H1 (cell line): ENCODE measurements at regions not wholly inside any gene's neighbourhood (a gene's known extent, or its start where the extent isn't known, plus 50 kb on each side); places are given as distances from the start of the nearest gene placed in this dataset.

Experiments used
- CTCF ChIA-PET: fragments of 300-600 bp; sonication (Branson Sonifier 250); formaldehyde crosslinking; loops from one replicate; lab custom pipeline; 2021; ENCODE audit not compliant: partially characterized antibody; lab: Charles Lee
- POLR2A ChIA-PET: fragments of 300-600 bp; sonication (Branson Sonifier 250); formaldehyde crosslinking; loops from one replicate; lab custom pipeline; 2021; ENCODE audit warnings: inconsistent platforms; ENCODE audit not compliant: partially characterized antibody; lab: Charles Lee
- DNase-seq, 2 experiments: peaks; one replicate each; pipeline versions ENCODE4 v3.0.0 to v3.0.0-alpha.2; 2010 to 2022; ENCODE audit warnings: low spot score in 2 of 2, low read depth in 1 of 2, mixed read lengths in 1 of 2
- FAIRE-seq: peaks from 2 replicates; lab custom pipeline; 2011; peaks lifted over from hg19 to GRCh38; lab: Jason Lieb, UNC
- H2AFZ ChIP-seq: 2 replicates; pipeline ENCODE4 v1.8.1; 2012; ENCODE audit warnings: low read length, inconsistent platforms
- H2AK5ac ChIP-seq: 2 replicates; pipeline ENCODE4 v1.6.1; 2013; ENCODE audit warnings: low read depth, low read length
- H2BK120ac ChIP-seq: replicated peaks from 2 replicates; pipeline ENCODE3; 2013; ENCODE audit warnings: low read depth, low read length, inconsistent platforms
- H2BK12ac ChIP-seq: 2 replicates; pipeline ENCODE4 v1.6.1; 2013; ENCODE audit warnings: low read depth, low read length
- H2BK15ac ChIP-seq: 2 replicates; pipeline ENCODE4 v1.6.1; 2013; ENCODE audit warnings: low read length
- H2BK20ac ChIP-seq: 2 replicates; pipeline ENCODE4 v1.6.1; 2013; ENCODE audit warnings: low read length
- H2BK5ac ChIP-seq: 2 replicates; pipeline ENCODE4 v1.6.1; 2013; ENCODE audit warnings: low read depth, low read length
- H3K14ac ChIP-seq: 2 replicates; pipeline ENCODE4 v1.6.1; 2013; ENCODE audit warnings: inconsistent platforms; ENCODE audit not compliant: insufficient read length
- H3K18ac ChIP-seq: 2 replicates; pipeline ENCODE4 v1.6.1; 2013; ENCODE audit warnings: low read length; ENCODE audit errors: extremely low read depth
- H3K23ac ChIP-seq: 2 replicates; pipeline ENCODE4 v1.6.1; 2013; ENCODE audit warnings: inconsistent platforms; ENCODE audit not compliant: insufficient read length
- H3K23me2 ChIP-seq: 2 replicates; pipeline ENCODE4 v1.6.1; 2013; ENCODE audit warnings: low read depth, low read length
- H3K27ac ChIP-seq: 2 replicates; pipeline ENCODE4 v1.6.1; 2011; ENCODE audit warnings: low read depth, low read length, inconsistent platforms
- H3K27me3 ChIP-seq, 4 experiments: replicated peaks in 1 of 4; 1 replicate in 1 of 4; 2 replicates in 3 of 4; pipeline versions ENCODE4 v1.6.1 to v1.8.1; 2011 to 2013; ENCODE audit warnings: low read length in 3 of 4, mild to moderate bottlenecking in 3 of 4, inconsistent platforms in 2 of 4, mixed read lengths in 2 of 4, moderate library complexity in 1 of 4; ENCODE audit not compliant: control insufficient read depth in 3 of 4, insufficient read depth in 3 of 4; ENCODE audit errors: extremely low read depth in 1 of 4
- H3K36me3 ChIP-seq, 4 experiments: 2 replicates each; pipeline versions ENCODE4 v1.6.1 to v1.8.1; 2011 to 2013; ENCODE audit warnings: mild to moderate bottlenecking in 4 of 4, low read length in 3 of 4, moderate library complexity in 2 of 4, control low read depth in 1 of 4, inconsistent platforms in 1 of 4; ENCODE audit not compliant: insufficient read depth in 4 of 4, control insufficient read depth in 2 of 4
- H3K4ac ChIP-seq: replicated peaks from 2 replicates; pipeline ENCODE3; 2013; ENCODE audit warnings: low read length, low read depth, mixed read lengths, inconsistent platforms; ENCODE audit not compliant: insufficient read length
- H3K4me1 ChIP-seq, 4 experiments: replicated peaks in 1 of 4; 1 replicate in 1 of 4; 2 replicates in 3 of 4; pipeline versions ENCODE4 v1.6.1 to v1.8.1; 2011 to 2013; ENCODE audit warnings: low read length in 3 of 4, inconsistent platforms in 2 of 4, mixed read lengths in 1 of 4; ENCODE audit not compliant: insufficient read depth in 4 of 4, control insufficient read depth in 3 of 4
- H3K4me2 ChIP-seq, 2 experiments: 2 replicates each; pipeline versions ENCODE4 v1.6.1 to v1.8.1; 2011 to 2013; ENCODE audit warnings: low read depth in 2 of 2, low read length in 2 of 2, control low read depth in 1 of 2, inconsistent platforms in 1 of 2, mild to moderate bottlenecking in 1 of 2; ENCODE audit not compliant: insufficient read depth in 1 of 2
- H3K4me3 ChIP-seq, 4 experiments: fragments of 200-600, 300-600 bp in 1 of 4; sonication (generic), shearing (Covaris generic), sonication (Bioruptor Twin) in 1 of 4; 2 replicates each; pipeline versions ENCODE4 v1.5.1 to v1.8.1; 2011 to 2016; ENCODE audit warnings: low read length in 4 of 4, low read depth in 3 of 4, control low read depth in 2 of 4, inconsistent platforms in 2 of 4, mild to moderate bottlenecking in 2 of 4, mixed read lengths in 1 of 4, moderate library complexity in 1 of 4; ENCODE audit not compliant: insufficient read depth in 2 of 4; ENCODE audit errors: extremely low read depth in 1 of 4
- H3K56ac ChIP-seq: replicated peaks from 2 replicates; pipeline ENCODE3; 2013; ENCODE audit warnings: low read depth, mild to moderate bottlenecking, mixed read lengths, low read length, inconsistent platforms; ENCODE audit not compliant: insufficient read length
- H3K79me1 ChIP-seq: 2 replicates; pipeline ENCODE4 v1.6.1; 2013; ENCODE audit warnings: low read depth, low read length, control low read depth
- H3K79me2 ChIP-seq, 2 experiments: 2 replicates each; pipeline versions ENCODE4 v1.6.1 to v1.8.1; 2012 to 2013; ENCODE audit warnings: low read length in 2 of 2, mild to moderate bottlenecking in 2 of 2, inconsistent platforms in 1 of 2; ENCODE audit not compliant: insufficient read depth in 2 of 2, control insufficient read depth in 1 of 2
- H3K9ac ChIP-seq, 4 experiments: replicated peaks in 1 of 4; 1 replicate in 1 of 4; 2 replicates in 3 of 4; pipeline versions ENCODE4 v1.6.1 to v1.8.1; 2011 to 2013; ENCODE audit warnings: low read depth in 3 of 4, low read length in 3 of 4, control low read depth in 2 of 4, mild to moderate bottlenecking in 2 of 4, moderate library complexity in 2 of 4, inconsistent platforms in 1 of 4; ENCODE audit errors: extremely low read depth in 1 of 4
- H3K9me3 ChIP-seq, 2 experiments: 2 replicates each; pipeline versions ENCODE4 v1.6.1 to v1.8.1; 2012 to 2013; ENCODE audit warnings: mild to moderate bottlenecking in 2 of 2, moderate library complexity in 2 of 2, control low read depth in 1 of 2, inconsistent platforms in 1 of 2, low read depth in 1 of 2, low read length in 1 of 2, mixed read lengths in 1 of 2; ENCODE audit not compliant: insufficient read depth in 2 of 2
- H4K20me1 ChIP-seq, 2 experiments: replicated peaks in 1 of 2; 2 replicates each; pipeline versions ENCODE3 to v1.8.1; 2011 to 2013; ENCODE audit warnings: inconsistent platforms in 2 of 2, low read length in 2 of 2, mild to moderate bottlenecking in 1 of 2; ENCODE audit not compliant: insufficient read depth in 2 of 2, control insufficient read depth in 1 of 2
- H4K5ac ChIP-seq: 2 replicates; pipeline ENCODE4 v1.6.1; 2013; ENCODE audit warnings: low read length, low read depth, mixed read lengths, inconsistent platforms; ENCODE audit not compliant: insufficient read length
- H4K8ac ChIP-seq: 2 replicates; pipeline ENCODE4 v1.8.0; 2013; ENCODE audit warnings: mild to moderate bottlenecking, moderate library complexity, low read length, inconsistent platforms; ENCODE audit not compliant: insufficient read depth; ENCODE audit errors: extremely low read depth
- H4K91ac ChIP-seq: replicated peaks from 2 replicates; pipeline ENCODE3; 2013; ENCODE audit warnings: low read length, mixed read lengths, inconsistent platforms; ENCODE audit not compliant: insufficient read length
- ATF3 ChIP-seq: IDR thresholded peaks from 2 replicates; pipeline ENCODE4 v1.6.1; 2011; ENCODE audit warnings: low read depth, mild to moderate bottlenecking, low read length; ENCODE audit not compliant: insufficient read depth
- CTCF ChIP-seq, 3 experiments: IDR thresholded peaks; 1 replicate in 2 of 3; 2 replicates in 1 of 3; pipeline versions ENCODE4 v1.5.1 to v1.6.1; 2011; ENCODE audit warnings: low read length in 3 of 3, mild to moderate bottlenecking in 3 of 3, inconsistent platforms in 2 of 3, low read depth in 1 of 3, moderate library complexity in 1 of 3; ENCODE audit not compliant: insufficient read depth in 1 of 3; ENCODE audit errors: control extremely low read depth in 1 of 3
- KDM1A ChIP-seq: fragments of 200-600, 300-600 bp; sonication (generic); IDR thresholded peaks from 2 replicates; pipeline ENCODE4 v1.7.1; 2016; ENCODE audit warnings: mild to moderate bottlenecking, low read length, borderline replicate concordance
- SP2 ChIP-seq: IDR thresholded peaks from 2 replicates; pipeline ENCODE4 v1.6.1; 2012; ENCODE audit warnings: mild to moderate bottlenecking, low read length, inconsistent platforms

GRCh38 chr1:189874715-189875435, 602.8 kb downstream of the BRINP3 start:
- Histone ChIP-seq H4K91ac (no peak overlapping the region), H3K36me3 (no peaks in the 10 kb centered on the region), H3K4me3 (no peak overlapping the region), H3K9me3 (no peaks in the 10 kb centered on the region), H2BK12ac (no peak overlapping the region), H3K4me1 (no peaks in the 10 kb centered on the region), H4K8ac (no peak overlapping the region), H2BK15ac (no peak overlapping the region), H2BK5ac (no peak overlapping the region), H3K79me2 (no peaks in the 10 kb centered on the region), H4K5ac (no peak overlapping the region), H2BK20ac (no peak overlapping the region), H3K27me3 (no peaks in the 10 kb centered on the region), H3K14ac (no peak overlapping the region), H3K23me2 (no peaks in the 10 kb centered on the region), H3K23ac (no peak overlapping the region), H3K9ac (no peak overlapping the region), H4K20me1 (no peaks in the 10 kb centered on the region), H2AFZ (no peak overlapping the region), H3K18ac (no peak overlapping the region), H2AK5ac (no peak overlapping the region), H3K27ac (no peak overlapping the region), H2BK120ac (no peak overlapping the region), H3K56ac (no peak overlapping the region), H3K4me2 (no peak overlapping the region), H3K79me1 (no peaks in the 10 kb centered on the region), H3K4ac (no peak overlapping the region)
- no peak for DNase-seq
- FAIRE-seq = no peak
- TF ChIP-seq ATF3 (no peak), KDM1A (no peak), SP2 (no peak), CTCF (IDR thresholded peaks at IDR 0.05; ENCODE audit: control extremely low read depth in 1 of 3, insufficient read depth in 1 of 3, low read depth in 1 of 3, low read length in 3 of 3) (no peak)
- CTCF ChIA-PET = interaction anchor here (1.0 to 1.9 kb wide), 3 partner anchors 15 to 35 kb away, joined by 3 to 5 read pairs (median 4); no protein-coding TSS in a partner anchor
- POLR2A ChIA-PET = no interaction called here
